ENCODE measurements at regions not wholly inside any gene's neighbourhood (a gene's known extent, or its start where the extent isn't known, plus 50 kb on each side); places are given as distances from the start of the nearest gene placed in this dataset.

GRCh38 chrX:30153881-30154260 is 61.5 kb upstream of the MAGEB2 start:
- DNase-seq = no peak
- in situ Hi-C loops (cut with HindIII; ENCODE audit: low pct_ligation_motif_present, low pct_unique_long_range_greater_than_20kb, low sequenced_read_pairs) = no loop called here

GRCh38 chrX:30156009-30156408 is 59.4 kb upstream of the MAGEB2 start:
- in situ Hi-C loops (cut with HindIII; ENCODE audit: low pct_ligation_motif_present, low pct_unique_long_range_greater_than_20kb, low sequenced_read_pairs) = no loop called here
- no peak for DNase-seq

- DNase-seq = no peak
- in situ Hi-C loops (cut with HindIII; ENCODE audit: low pct_ligation_motif_present, low pct_unique_long_range_greater_than_20kb, low sequenced_read_pairs) = no loop called here
Measured at GRCh38 chrX:30156880-30157560, 58.3 kb upstream of the MAGEB2 start.

GRCh38 chrX:30161043-30161442 is 54.3 kb upstream of the MAGEB2 start:
- no peak for DNase-seq
- in situ Hi-C loops (cut with HindIII; ENCODE audit: low pct_ligation_motif_present, low pct_unique_long_range_greater_than_20kb, low sequenced_read_pairs) = no loop called here
